K562 (cell line): ENCODE measurements at regions not wholly inside any gene's neighbourhood (a gene's known extent, or its start where the extent isn't known, plus 50 kb on each side); places are given as distances from the start of the nearest gene placed in this dataset.

Experiments used
- ATAC-seq: fragments of 200-7000 bp; cut with Tn5 transposase; 3 replicates; pipeline ENCODE4 v1.9.1; 2020; ENCODE audit warnings: moderate library complexity
- BruUV-seq: library from RNA; stranded (reverse); fragments of 400-500 nt; replicated peaks from 2 replicates; lab custom pipeline; 2021; lab: Mats Ljungman, UMichigan
- CTCF ChIA-PET: fragments of 300-600 bp; formaldehyde crosslinking; extraction: SDS; loops from one replicate; lab custom pipeline; 2021; ENCODE audit warnings: low intra/inter-chr PET ratio; lab: Yijun Ruan, JAX
- POLR2A ChIA-PET: fragments of 300-600, 350-650 bp; sonication (Branson Sonifier 250); formaldehyde crosslinking; extraction: SDS; loops from one replicate; lab custom pipeline; 2021; ENCODE audit warnings: antibody characterized with exemption, inconsistent platforms; lab: Yijun Ruan, JAX
- DNase-seq, 4 experiments: peaks; one replicate each; pipeline versions ENCODE4 v3.0.0 to v3.0.0-alpha.2; 2011 to 2018; ENCODE audit warnings: low spot score in 3 of 4, mixed read lengths in 3 of 4; ENCODE audit errors: extremely low read depth in 1 of 4
- FAIRE-seq: peaks from 2 replicates; lab custom pipeline; 2011; peaks lifted over from hg19 to GRCh38; lab: Jason Lieb, UNC
- H2AFZ ChIP-seq: 2 replicates; pipeline ENCODE4 v1.6.0; 2011; ENCODE audit warnings: low read depth, low read length, control low read depth, inconsistent platforms
- H3K27ac ChIP-seq: fragments of 200-600 bp; 3 replicates; pipeline ENCODE4 v1.8.0; 2011; ENCODE audit warnings: low read depth, mild to moderate bottlenecking, control low read depth, inconsistent platforms, low read length, moderate library complexity, mixed read lengths; ENCODE audit errors: extremely low read depth
- H3K27me3 ChIP-seq, 2 experiments: fragments of 300-600 bp in 1 of 2; 2 replicates in 1 of 2; 3 replicates in 1 of 2; pipeline versions ENCODE4 v1.6.0 to v1.8.0; 2011; ENCODE audit warnings: inconsistent platforms in 2 of 2, low read length in 2 of 2, mild to moderate bottlenecking in 1 of 2, mixed read lengths in 1 of 2, moderate library complexity in 1 of 2; ENCODE audit not compliant: control insufficient read depth in 2 of 2, insufficient read depth in 2 of 2
- H3K36me3 ChIP-seq: fragments of 300-600 bp; 3 replicates; pipeline ENCODE4 v1.8.0; 2011; ENCODE audit warnings: mild to moderate bottlenecking, low read length, inconsistent platforms; ENCODE audit not compliant: control insufficient read depth, insufficient read depth
- H3K4me1 ChIP-seq, 2 experiments: fragments of 200-600 bp in 1 of 2; replicated peaks in 1 of 2; 2 replicates in 1 of 2; 3 replicates in 1 of 2; pipeline versions ENCODE4 v1.5.1 to v1.8.0; 2011; ENCODE audit warnings: inconsistent platforms in 2 of 2, low read length in 2 of 2, mild to moderate bottlenecking in 1 of 2, mixed read lengths in 1 of 2, moderate library complexity in 1 of 2; ENCODE audit not compliant: control insufficient read depth in 2 of 2, insufficient read depth in 2 of 2
- H3K4me2 ChIP-seq: 2 replicates; pipeline ENCODE4 v1.6.1; 2011; ENCODE audit warnings: low read length, control low read depth, inconsistent platforms, mixed read lengths; ENCODE audit not compliant: insufficient read depth
- H3K4me3 ChIP-seq: fragments of 200-600 bp; sonication (generic), shearing (Covaris generic); 2 replicates; pipeline ENCODE4 v1.5.1; 2016; ENCODE audit warnings: control low read depth, inconsistent platforms
- H3K79me2 ChIP-seq: fragments of 200-600 bp; 3 replicates; pipeline ENCODE4 v1.8.0; 2011; ENCODE audit warnings: low read length, inconsistent platforms; ENCODE audit not compliant: control insufficient read depth, insufficient read depth
- H3K9ac ChIP-seq, 2 experiments: 2 replicates each; pipeline versions ENCODE4 v1.6.0 to v1.6.1; 2011; ENCODE audit warnings: low read depth in 2 of 2, low read length in 2 of 2, control low read depth in 1 of 2, inconsistent platforms in 1 of 2, mild to moderate bottlenecking in 1 of 2, mixed read lengths in 1 of 2; ENCODE audit not compliant: insufficient read depth in 1 of 2
- H3K9me1 ChIP-seq: one replicate; pipeline ENCODE4 v1.6.0; 2011; ENCODE audit warnings: inconsistent platforms, mild to moderate bottlenecking, low read length, moderate library complexity; ENCODE audit not compliant: control insufficient read depth, insufficient read depth
- H3K9me3 ChIP-seq: replicated peaks from 2 replicates; pipeline ENCODE4 v1.5.1; 2011; ENCODE audit warnings: low read depth, low read length, inconsistent platforms; ENCODE audit not compliant: control insufficient read depth, insufficient read depth
- H4K20me1 ChIP-seq: replicated peaks from 2 replicates; pipeline ENCODE4 v1.6.1; 2011; ENCODE audit warnings: low read length, inconsistent platforms, mixed read lengths; ENCODE audit not compliant: control insufficient read depth, insufficient read depth
- BACH1 ChIP-seq: fragments of 200-800 bp; sonication (Bioruptor generic); IDR thresholded peaks from 2 replicates; pipeline ENCODE4 v1.6.1; 2016; ENCODE audit warnings: missing genetic modification characterization, missing compliant biosample characterization
- PYGO2 ChIP-seq: fragments of 450-650 bp; IDR thresholded peaks from 2 replicates; pipeline ENCODE4 v1.6.1; 2016; ENCODE audit warnings: mild to moderate bottlenecking, missing genetic modification characterization, moderate library complexity, missing compliant biosample characterization
- RBFOX2 ChIP-seq: fragments of 200-400 bp; formaldehyde crosslinking; IDR thresholded peaks from 2 replicates; pipeline ENCODE4 v1.6.1; 2017; ENCODE audit warnings: low read depth, mild to moderate bottlenecking, low read length, moderate library complexity
- SMARCE1 ChIP-seq: fragments of 450-650 bp; IDR thresholded peaks from 2 replicates; pipeline ENCODE4 v1.7.1; 2016; ENCODE audit warnings: mild to moderate bottlenecking
- ZKSCAN8 ChIP-seq: fragments of 200-800 bp; sonication (Bioruptor generic); IDR thresholded peaks from 2 replicates; pipeline ENCODE4 v1.6.1; 2016; ENCODE audit warnings: missing genetic modification characterization, missing compliant biosample characterization
- ZNF217 ChIP-seq: sonication (generic); formaldehyde crosslinking; IDR thresholded peaks from 2 replicates; pipeline ENCODE4 v1.8.0; 2022; ENCODE audit warnings: mild to moderate bottlenecking, missing genetic modification reagents
- WGBS: fragments of 100-300 bp; shearing (Covaris generic); methylation state at CpG from one replicate; pipeline ENCODE4 v1.1.6; 2016; ENCODE audit warnings: low coverage, mixed read lengths; ENCODE audit not compliant: insufficient coverage; ENCODE audit errors: missing lambda C conversion rate; 5-methylcytosine and 5-hydroxymethylcytosine counted together
- in situ Hi-C: fragments of 300-500 bp; cut with MboI; formaldehyde crosslinking; loops from 4 replicates; pipeline ENCODE4 v1.15.0; 2018; ENCODE audit warnings: inconsistent platforms, mixed read lengths
- intact Hi-C: fragments of 100-400 bp; cut with micrococcal nuclease; formaldehyde crosslinking; loops from 2 replicates; pipeline ENCODE4 v1.14.2; 2022
- TF ChIP-seq, protein P1 (sequence below), 2 experiments: fragments of 200-800 bp in 1 of 2; sonication (Bioruptor generic) in 1 of 2; sonication (generic) in 1 of 2; formaldehyde crosslinking in 1 of 2; IDR thresholded peaks in 1 of 2; conservative IDR thresholded peaks in 1 of 2; 2 replicates each; pipeline versions ENCODE4 v1.5.0 to v1.6.1; 2016 to 2020; ENCODE audit warnings: missing compliant biosample characterization in 1 of 2, missing genetic modification characterization in 1 of 2, missing genetic modification reagents in 1 of 2
- TF ChIP-seq, protein P2 (sequence below): fragments of 250-450 bp; sonication (Bioruptor Pico); IDR thresholded peaks from 2 replicates; pipeline ENCODE4 v1.8.0; 2022; ENCODE audit warnings: inconsistent platforms
- TF ChIP-seq, protein P3 (sequence below): sonication (generic); formaldehyde crosslinking; IDR thresholded peaks from 2 replicates; pipeline ENCODE4 v1.8.0; 2022; ENCODE audit warnings: missing genetic modification reagents, mild to moderate bottlenecking, borderline replicate concordance
- TF ChIP-seq, protein P4 (sequence below): sonication (generic); formaldehyde crosslinking; IDR thresholded peaks from 2 replicates; pipeline ENCODE4 v1.9.0; 2022; ENCODE audit warnings: mild to moderate bottlenecking, missing genetic modification reagents
- TF ChIP-seq, protein P5 (sequence below): conservative IDR thresholded peaks from 2 replicates; pipeline ENCODE4 v1.6.1; 2011; ENCODE audit warnings: low read depth, mild to moderate bottlenecking, low read length; ENCODE audit not compliant: control insufficient read depth

DNA sequence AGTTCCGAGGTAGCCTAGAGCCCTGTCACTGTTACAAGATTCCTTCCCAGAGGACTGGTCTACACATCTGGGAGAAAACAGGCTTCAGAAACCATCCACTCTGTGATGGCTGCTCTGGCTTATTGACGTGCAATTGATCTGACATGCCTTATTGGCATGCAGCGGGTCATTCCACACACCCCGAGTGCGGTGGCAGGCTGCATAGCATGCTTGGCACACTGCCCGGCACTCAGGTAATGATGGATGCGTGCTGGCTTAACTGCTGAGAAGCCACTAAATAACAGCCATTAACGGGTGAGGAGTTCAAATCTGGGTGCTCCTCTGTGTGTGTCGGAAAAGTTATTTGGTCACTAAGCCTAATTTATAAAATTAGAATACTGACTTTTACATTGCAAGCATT is 67.9 kb upstream of the CDH4 start (continued):
- TF ChIP-seq, protein P1, sequence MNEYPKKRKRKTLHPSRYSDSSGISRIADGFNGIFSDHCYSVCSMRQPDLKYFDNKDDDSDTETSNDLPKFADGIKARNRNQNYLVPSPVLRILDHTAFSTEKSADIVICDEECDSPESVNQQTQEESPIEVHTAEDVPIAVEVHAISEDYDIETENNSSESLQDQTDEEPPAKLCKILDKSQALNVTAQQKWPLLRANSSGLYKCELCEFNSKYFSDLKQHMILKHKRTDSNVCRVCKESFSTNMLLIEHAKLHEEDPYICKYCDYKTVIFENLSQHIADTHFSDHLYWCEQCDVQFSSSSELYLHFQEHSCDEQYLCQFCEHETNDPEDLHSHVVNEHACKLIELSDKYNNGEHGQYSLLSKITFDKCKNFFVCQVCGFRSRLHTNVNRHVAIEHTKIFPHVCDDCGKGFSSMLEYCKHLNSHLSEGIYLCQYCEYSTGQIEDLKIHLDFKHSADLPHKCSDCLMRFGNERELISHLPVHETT (CRISPR knock-in tag; conservative IDR thresholded peaks at IDR 0.05 in 1 of 2, IDR thresholded peaks at IDR 0.05 in 1 of 2), result no peak
- TF ChIP-seq, all 486 proteins: peak for 0

DNA sequence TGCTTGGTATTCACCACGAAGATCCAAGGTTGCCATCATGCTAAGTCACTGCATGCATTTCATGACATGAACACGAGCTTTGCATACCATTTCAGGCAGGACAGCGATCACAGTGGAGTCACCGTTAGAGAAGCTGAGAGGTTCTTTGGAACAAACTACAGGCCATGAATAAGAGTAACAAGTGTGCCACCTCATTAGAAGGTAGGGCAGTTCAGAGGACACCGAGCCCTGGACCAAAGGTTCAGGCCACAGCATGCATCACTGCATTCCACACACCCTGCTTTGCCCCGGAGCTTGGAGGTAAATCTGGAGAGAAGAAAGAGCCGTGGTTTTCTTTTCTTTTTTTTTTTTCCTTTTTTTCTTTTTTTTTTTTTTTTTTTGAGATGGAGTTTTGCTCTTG is 66.9 kb upstream of the CDH4 start:
- FAIRE-seq (no peak), DNase-seq (no peak), ATAC-seq (no peak)
- no peak overlapping the region for H3K4me3 ChIP-seq
- no peaks in the 10 kb centered on the region for H3K36me3 ChIP-seq
- no peak overlapping the region for H3K9ac ChIP-seq
- H3K9me3 ChIP-seq, result no peaks in the 10 kb centered on the region
- H3K4me2 ChIP-seq, result no peak overlapping the region
- no peaks in the 10 kb centered on the region for H3K79me2 ChIP-seq
- in situ Hi-C loops (no loop called here), intact Hi-C loops (no loop called here)
- H3K27ac ChIP-seq, result no peak overlapping the region
- peaks cover 7 to 11% of the 10 kb centered on the region in 2 experiments; a peak in 3 of 5 replicates for H3K27me3 ChIP-seq
- 2% methylated on average over 6 of the region's 7 CpGs for WGBS
- H2AFZ ChIP-seq, result no peak overlapping the region
- BruUV-seq, result no TSS peak
- POLR2A ChIA-PET, result no interaction called here
- no peaks in the 10 kb centered on the region for H3K9me1 ChIP-seq
- CTCF ChIA-PET, result no interaction called here
- H3K4me1 ChIP-seq, result no peaks in the 10 kb centered on the region
- H4K20me1 ChIP-seq, result no peaks in the 10 kb centered on the region
- TF ChIP-seq SMARCE1 (no peak), ZNF217 (CRISPR knock-in tag) (no peak), BACH1 (tag) (no peak), PYGO2 (tag) (no peak), ZKSCAN8 (CRISPR knock-in tag) (no peak), RBFOX2 (no peak)
- TF ChIP-seq, protein P2, sequence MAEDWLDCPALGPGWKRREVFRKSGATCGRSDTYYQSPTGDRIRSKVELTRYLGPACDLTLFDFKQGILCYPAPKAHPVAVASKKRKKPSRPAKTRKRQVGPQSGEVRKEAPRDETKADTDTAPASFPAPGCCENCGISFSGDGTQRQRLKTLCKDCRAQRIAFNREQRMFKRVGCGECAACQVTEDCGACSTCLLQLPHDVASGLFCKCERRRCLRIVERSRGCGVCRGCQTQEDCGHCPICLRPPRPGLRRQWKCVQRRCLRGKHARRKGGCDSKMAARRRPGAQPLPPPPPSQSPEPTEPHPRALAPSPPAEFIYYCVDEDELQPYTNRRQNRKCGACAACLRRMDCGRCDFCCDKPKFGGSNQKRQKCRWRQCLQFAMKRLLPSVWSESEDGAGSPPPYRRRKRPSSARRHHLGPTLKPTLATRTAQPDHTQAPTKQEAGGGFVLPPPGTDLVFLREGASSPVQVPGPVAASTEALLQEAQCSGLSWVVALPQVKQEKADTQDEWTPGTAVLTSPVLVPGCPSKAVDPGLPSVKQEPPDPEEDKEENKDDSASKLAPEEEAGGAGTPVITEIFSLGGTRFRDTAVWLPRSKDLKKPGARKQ (CRISPR knock-in tag), result no peak
- TF ChIP-seq, protein P3, sequence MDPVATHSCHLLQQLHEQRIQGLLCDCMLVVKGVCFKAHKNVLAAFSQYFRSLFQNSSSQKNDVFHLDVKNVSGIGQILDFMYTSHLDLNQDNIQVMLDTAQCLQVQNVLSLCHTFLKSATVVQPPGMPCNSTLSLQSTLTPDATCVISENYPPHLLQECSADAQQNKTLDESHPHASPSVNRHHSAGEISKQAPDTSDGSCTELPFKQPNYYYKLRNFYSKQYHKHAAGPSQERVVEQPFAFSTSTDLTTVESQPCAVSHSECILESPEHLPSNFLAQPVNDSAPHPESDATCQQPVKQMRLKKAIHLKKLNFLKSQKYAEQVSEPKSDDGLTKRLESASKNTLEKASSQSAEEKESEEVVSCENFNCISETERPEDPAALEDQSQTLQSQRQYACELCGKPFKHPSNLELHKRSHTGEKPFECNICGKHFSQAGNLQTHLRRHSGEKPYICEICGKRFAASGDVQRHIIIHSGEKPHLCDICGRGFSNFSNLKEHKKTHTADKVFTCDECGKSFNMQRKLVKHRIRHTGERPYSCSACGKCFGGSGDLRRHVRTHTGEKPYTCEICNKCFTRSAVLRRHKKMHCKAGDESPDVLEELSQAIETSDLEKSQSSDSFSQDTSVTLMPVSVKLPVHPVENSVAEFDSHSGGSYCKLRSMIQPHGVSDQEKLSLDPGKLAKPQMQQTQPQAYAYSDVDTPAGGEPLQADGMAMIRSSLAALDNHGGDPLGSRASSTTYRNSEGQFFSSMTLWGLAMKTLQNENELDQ, result no peak
- TF ChIP-seq, protein P4, sequence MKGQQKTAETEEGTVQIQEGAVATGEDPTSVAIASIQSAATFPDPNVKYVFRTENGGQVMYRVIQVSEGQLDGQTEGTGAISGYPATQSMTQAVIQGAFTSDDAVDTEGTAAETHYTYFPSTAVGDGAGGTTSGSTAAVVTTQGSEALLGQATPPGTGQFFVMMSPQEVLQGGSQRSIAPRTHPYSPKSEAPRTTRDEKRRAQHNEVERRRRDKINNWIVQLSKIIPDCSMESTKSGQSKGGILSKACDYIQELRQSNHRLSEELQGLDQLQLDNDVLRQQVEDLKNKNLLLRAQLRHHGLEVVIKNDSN, result no peak
- TF ChIP-seq, protein P5, sequence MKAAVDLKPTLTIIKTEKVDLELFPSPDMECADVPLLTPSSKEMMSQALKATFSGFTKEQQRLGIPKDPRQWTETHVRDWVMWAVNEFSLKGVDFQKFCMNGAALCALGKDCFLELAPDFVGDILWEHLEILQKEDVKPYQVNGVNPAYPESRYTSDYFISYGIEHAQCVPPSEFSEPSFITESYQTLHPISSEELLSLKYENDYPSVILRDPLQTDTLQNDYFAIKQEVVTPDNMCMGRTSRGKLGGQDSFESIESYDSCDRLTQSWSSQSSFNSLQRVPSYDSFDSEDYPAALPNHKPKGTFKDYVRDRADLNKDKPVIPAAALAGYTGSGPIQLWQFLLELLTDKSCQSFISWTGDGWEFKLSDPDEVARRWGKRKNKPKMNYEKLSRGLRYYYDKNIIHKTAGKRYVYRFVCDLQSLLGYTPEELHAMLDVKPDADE, result no peak
